Ovary (tissue), 7 donors: ENCODE measurements at regions not wholly inside any gene's neighbourhood (a gene's known extent, or its start where the extent isn't known, plus 50 kb on each side); places are given as distances from the start of the nearest gene placed in this dataset.

Experiments used
- DNase-seq, 5 donors: peaks; one replicate each; pipeline ENCODE4 v3.0.0-alpha.2; 2019 to 2020
- H3K27ac ChIP-seq, 2 donors: fragments of 200-600 bp; one replicate each; pipeline versions ENCODE4 v1.5.1 to v1.8.0; 2019 to 2022
- H3K27me3 ChIP-seq: fragments of 200-600 bp; one replicate; pipeline ENCODE4 v1.8.0; 2022
- H3K36me3 ChIP-seq: fragments of 200-600 bp; sonication (generic); one replicate; pipeline ENCODE4 v1.5.1; 2019
- H3K4me1 ChIP-seq: one replicate; pipeline ENCODE4 v1.8.1; 2013; ENCODE audit warnings: mild to moderate bottlenecking, moderate library complexity; ENCODE audit not compliant: insufficient read depth
- H3K4me3 ChIP-seq: fragments of 200-600 bp; sonication (generic); one replicate; pipeline ENCODE4 v1.5.1; 2017
- H3K9me3 ChIP-seq, 2 donors: fragments of 200-600 bp in 1 of 2; sonication (generic) in 1 of 2; one replicate each; pipeline versions ENCODE4 v1.5.1 to v1.8.1; 2013 to 2019; ENCODE audit warnings: mild to moderate bottlenecking in 1 of 2, moderate library complexity in 1 of 2
- CTCF ChIP-seq, 3 donors: fragments of 450-650 bp in 2 of 3; fragments of 200-600 bp in 1 of 3; IDR thresholded peaks; one replicate each; pipeline versions ENCODE4 v1.5.1 to v1.8.0; 2016 to 2022; ENCODE audit warnings: antibody characterized with exemption in 3 of 3, mild to moderate bottlenecking in 1 of 3
- EP300 ChIP-seq: sonication (generic); formaldehyde crosslinking; IDR thresholded peaks from one replicate; pipeline ENCODE4 v1.6.1; 2017; ENCODE audit warnings: antibody characterized with exemption
- POLR2A ChIP-seq: fragments of 450-650 bp; IDR thresholded peaks from one replicate; pipeline ENCODE4 v1.6.1; 2017; ENCODE audit warnings: antibody characterized with exemption, mild to moderate bottlenecking, moderate library complexity
- WGBS, 3 donors: extraction: QIAGEN DNeasy Blood & Tissue Kit in 1 of 3; methylation state at CpG; one replicate each; pipeline versions ENCODE4 v1.1.5 to v1.1.7; 2013 to 2017; 5-methylcytosine and 5-hydroxymethylcytosine counted together
- intact Hi-C, 4 donors: fragments of 100-400 bp; cut with DNase I; formaldehyde crosslinking; loops; one replicate each; pipeline versions ENCODE4 v1.11.0 to v1.15.1; 2022 to 2023
- donor health status: DM: no; HTN: no; CAD: no; lungs with moderate emphysema.
- donor health status: DM: no; HTN: no; CAD: no.
- donor health status: Bipolar disorder and iron deficiency.
- donor health status: DM: no; HTN: no; CAD: no.
- donor health status: DM: yes; HTN: yes; CAD: no.

- Histone ChIP-seq H3K4me3 (no peak overlapping the region), H3K36me3 (no peaks in the 10 kb centered on the region), H3K27ac (no peak overlapping the region), H3K27me3 (no peaks in the 10 kb centered on the region), H3K9me3 (no peaks in the 10 kb centered on the region), H3K4me1 (no peaks in the 10 kb centered on the region)
- whole genome bisulfite sequencing, 3 donors, result 68 to 77% (median 74%) methylated on average over 1 of the region's 1 CpG
- TF ChIP-seq POLR2A (no peak), CTCF (IDR thresholded peaks at IDR 0.05) (no peak), EP300 (no peak)
- DNase-seq, result no peak
- intact Hi-C loops, result no loop called here
Observed at GRCh38 chr4:31291238-31291637, 571.1 kb downstream of the PCDH7 start.

- TF ChIP-seq POLR2A, result no peak
- no peak for TF ChIP-seq CTCF (IDR thresholded peaks at IDR 0.05)
- TF ChIP-seq EP300, result no peak
- no peaks in the 10 kb centered on the region for H3K36me3 ChIP-seq
- no peak overlapping the region for H3K27ac ChIP-seq
- H3K27me3 ChIP-seq, result no peaks in the 10 kb centered on the region
- no peaks in the 10 kb centered on the region for H3K4me1 ChIP-seq
- intact Hi-C loops, result loop anchor here in 1 of 4 donors (5.0 kb wide), 1 partner anchor 1248 kb away; no protein-coding TSS in a partner anchor
- DNase-seq, result no peak
- 88 to 91% (median 89%) methylated on average over 7 of the region's 7 CpGs for WGBS, 3 donors
- no peaks in the 10 kb centered on the region for H3K9me3 ChIP-seq
- H3K4me3 ChIP-seq, result no peak overlapping the region
Observed at GRCh38 chr4:31294655-31295480, 574.7 kb downstream of the PCDH7 start.

GRCh38 chr4:31298737-31299136 is 578.6 kb downstream of the PCDH7 start:
- 71 to 89% (median 79%) methylated on average over 1 of the region's 1 CpG for WGBS, 3 donors
- no peaks in the 10 kb centered on the region for H3K27me3 ChIP-seq
- H3K27ac ChIP-seq, result no peak overlapping the region
- TF ChIP-seq POLR2A (no peak), CTCF (IDR thresholded peaks at IDR 0.05) (no peak), EP300 (no peak)
- no peaks in the 10 kb centered on the region for H3K36me3 ChIP-seq
- intact Hi-C loops, result loop anchor here in 1 of 4 donors (5.0 kb wide), 1 partner anchor 1251 kb away; no protein-coding TSS in a partner anchor
- no peaks in the 10 kb centered on the region for H3K9me3 ChIP-seq
- no peak overlapping the region for H3K4me3 ChIP-seq
- no peak for DNase-seq
- no peaks in the 10 kb centered on the region for H3K4me1 ChIP-seq

GRCh38 chr4:31307029-31307428 is 586.9 kb downstream of the PCDH7 start:
- H3K27me3 ChIP-seq, result no peaks in the 10 kb centered on the region
- DNase-seq, result no peak
- WGBS, 3 donors, result 89 to 90% (median 89%) methylated on average over 5 of the region's 5 CpGs
- H3K4me1 ChIP-seq, result peaks cover 4% of the 10 kb centered on the region
- no peak for TF ChIP-seq CTCF (IDR thresholded peaks at IDR 0.05)
- no peak for TF ChIP-seq EP300
- TF ChIP-seq POLR2A, result no peak
- H3K27ac ChIP-seq, result no peak overlapping the region
- H3K4me3 ChIP-seq, result no peak overlapping the region
- H3K36me3 ChIP-seq, result no peaks in the 10 kb centered on the region
- no peaks in the 10 kb centered on the region for H3K9me3 ChIP-seq
- intact Hi-C loops, result no loop called here
